ENCODE measurements at regions not wholly inside any gene's neighbourhood (a gene's known extent, or its start where the extent isn't known, plus 50 kb on each side); places are given as distances from the start of the nearest gene placed in this dataset.
A peak's percentile ranks its signal among the peaks of the same experiment; 100 is the strongest.

DNA sequence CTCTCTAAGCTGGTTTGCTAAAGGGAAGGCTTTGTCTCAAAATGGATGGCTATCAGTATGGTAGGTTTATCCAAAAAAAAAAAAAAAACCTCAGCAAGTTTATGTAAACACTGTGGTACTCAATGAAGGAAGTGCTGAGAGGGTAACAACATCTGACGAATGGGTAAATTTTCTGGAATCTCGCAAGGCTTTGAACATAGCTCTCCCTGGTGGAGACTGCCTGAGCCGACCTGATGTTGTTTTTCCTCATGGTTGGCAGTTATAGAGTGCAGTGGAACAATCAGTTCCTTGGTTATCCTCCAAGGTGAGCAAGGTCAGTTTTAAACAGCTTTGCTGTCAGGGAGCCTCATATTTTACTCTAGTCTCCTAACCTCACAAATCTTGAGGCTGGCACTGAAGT, 94.6 kb downstream of the ZPLD1 start:
- H3K4me3 ChIP-seq (ENCODE audit: low read length in 2 of 2), result no peak overlapping the region
- no peaks in the 10 kb centered on the region for H3K27me3 ChIP-seq (ENCODE audit: control insufficient read depth in 2 of 2, insufficient read depth in 1 of 2, low read length in 1 of 2)
- no peaks in the 10 kb centered on the region for H3K9me3 ChIP-seq (ENCODE audit: control insufficient read depth in 2 of 2, insufficient read depth in 1 of 2, low read length in 1 of 2)
- 86% methylated on average over 3 of the region's 3 CpGs for WGBS
- H3K4me1 ChIP-seq (ENCODE audit: control insufficient read depth in 2 of 2, insufficient read depth in 2 of 2, low read length in 2 of 2), result no peaks in the 10 kb centered on the region
- H3K36me3 ChIP-seq (ENCODE audit: control insufficient read depth in 2 of 2, insufficient read depth in 2 of 2, low read length in 1 of 2), result no peaks in the 10 kb centered on the region
- no peak for DNase-seq (ENCODE audit: low read depth in 6 of 9, low spot score in 9 of 9)
- no peak overlapping the region for H3K27ac ChIP-seq (ENCODE audit: low read depth in 1 of 2, low read length in 1 of 2)

DNA sequence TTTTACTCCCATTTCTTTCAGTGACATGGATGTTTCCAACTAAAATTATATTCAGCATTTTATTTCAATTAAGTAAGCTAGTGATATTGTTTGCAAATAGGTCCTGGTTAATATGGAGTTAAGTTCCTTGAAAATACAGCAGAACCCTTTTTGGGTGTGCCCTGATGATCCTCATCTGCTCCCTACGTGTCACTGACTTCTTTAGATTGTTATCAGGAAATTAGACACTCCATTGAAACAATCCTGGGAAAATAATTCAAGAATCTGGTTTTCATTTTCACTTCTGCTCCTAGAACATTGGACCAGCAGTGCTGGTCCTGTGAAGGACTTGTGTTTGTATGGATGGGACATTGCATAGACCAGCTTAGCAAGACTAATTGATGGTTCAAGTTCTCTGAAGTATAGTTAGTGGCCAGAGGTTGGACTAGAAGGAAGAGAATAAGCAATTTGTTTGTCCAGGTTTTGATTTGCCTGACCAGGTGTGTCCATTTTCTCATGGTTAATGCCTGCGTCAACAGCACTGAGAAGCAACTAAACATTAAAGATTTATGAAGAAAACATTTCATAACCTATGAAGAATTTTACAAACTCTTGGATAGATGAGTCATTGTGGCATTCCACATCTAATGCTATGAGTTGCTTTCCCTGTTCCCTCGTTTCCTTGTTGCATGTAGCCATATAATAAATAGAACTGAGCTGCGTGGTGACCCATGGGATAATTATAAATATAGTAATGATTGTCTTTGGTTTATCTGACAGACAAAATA, 95.8 kb downstream of the ZPLD1 start:
- WGBS, result 77% methylated on average over 4 of the region's 4 CpGs
- H3K4me1 ChIP-seq (ENCODE audit: control insufficient read depth in 2 of 2, insufficient read depth in 2 of 2, low read length in 2 of 2), result no peaks in the 10 kb centered on the region

DNA sequence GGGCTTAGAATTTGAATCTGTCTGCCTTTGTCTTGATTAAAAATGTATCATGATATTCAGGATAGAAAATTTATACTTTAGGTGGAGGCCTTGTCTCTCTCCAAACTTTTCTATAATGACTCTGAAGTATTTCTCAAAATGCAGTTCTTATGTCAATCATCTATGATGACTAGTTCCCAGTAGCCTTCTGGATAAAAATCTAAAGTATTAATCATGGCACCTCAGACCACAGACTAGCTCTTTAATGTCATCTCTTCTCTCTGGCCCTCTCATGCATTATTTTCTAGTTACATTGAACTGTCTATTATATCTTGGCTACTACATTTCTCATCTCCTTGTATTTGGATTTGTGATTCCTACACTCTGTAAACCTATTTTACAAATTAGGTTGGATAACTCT, 96.9 kb downstream of the ZPLD1 start:
- DNase-seq (ENCODE audit: low read depth in 6 of 9, low spot score in 9 of 9), result no peak
- Histone ChIP-seq H3K9me3 (ENCODE audit: control insufficient read depth in 2 of 2, insufficient read depth in 1 of 2, low read length in 1 of 2) (no peaks in the 10 kb centered on the region), H3K4me1 (ENCODE audit: control insufficient read depth in 2 of 2, insufficient read depth in 2 of 2, low read length in 2 of 2) (no peaks in the 10 kb centered on the region), H3K36me3 (ENCODE audit: control insufficient read depth in 2 of 2, insufficient read depth in 2 of 2, low read length in 1 of 2) (no peaks in the 10 kb centered on the region), H3K4me3 (ENCODE audit: low read length in 2 of 2) (no peak overlapping the region), H3K27ac (ENCODE audit: low read depth in 1 of 2, low read length in 1 of 2) (no peak overlapping the region), H3K27me3 (ENCODE audit: control insufficient read depth in 2 of 2, insufficient read depth in 1 of 2, low read length in 1 of 2) (no peaks in the 10 kb centered on the region)

More for the DNA sequence above, 95.8 kb downstream of the ZPLD1 start:
- Histone ChIP-seq H3K27ac (ENCODE audit: low read depth in 1 of 2, low read length in 1 of 2) (no peak overlapping the region), H3K27me3 (ENCODE audit: control insufficient read depth in 2 of 2, insufficient read depth in 1 of 2, low read length in 1 of 2) (no peaks in the 10 kb centered on the region), H3K36me3 (ENCODE audit: control insufficient read depth in 2 of 2, insufficient read depth in 2 of 2, low read length in 1 of 2) (no peaks in the 10 kb centered on the region), H3K4me3 (ENCODE audit: low read length in 2 of 2) (no peak overlapping the region), H3K9me3 (ENCODE audit: control insufficient read depth in 2 of 2, insufficient read depth in 1 of 2, low read length in 1 of 2) (no peaks in the 10 kb centered on the region)
- DNase-seq (ENCODE audit: low read depth in 6 of 9, low spot score in 9 of 9), result no peak

DNA sequence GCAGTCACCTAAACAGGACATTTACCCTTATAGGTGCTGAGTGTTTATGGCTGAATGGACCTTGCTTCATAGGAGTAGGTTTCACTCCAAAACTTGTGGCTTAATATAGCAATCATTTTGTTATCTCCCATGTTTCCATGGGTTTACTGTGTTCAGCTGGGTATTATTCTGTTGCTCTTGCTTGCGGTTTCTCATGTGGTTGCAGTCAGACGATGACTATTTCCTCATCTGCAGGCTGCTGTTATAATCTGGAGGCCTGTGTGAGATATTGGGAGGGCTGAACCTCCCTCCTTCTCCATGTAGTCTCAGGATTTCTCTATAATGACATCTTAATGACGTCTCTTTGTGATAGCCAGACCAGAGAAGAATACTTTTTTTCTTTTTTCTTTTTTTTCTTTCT, 98.1 kb downstream of the ZPLD1 start:
- Histone ChIP-seq H3K4me1 (ENCODE audit: control insufficient read depth in 2 of 2, insufficient read depth in 2 of 2, low read length in 2 of 2) (no peaks in the 10 kb centered on the region), H3K27ac (ENCODE audit: low read depth in 1 of 2, low read length in 1 of 2) (no peak overlapping the region), H3K27me3 (ENCODE audit: control insufficient read depth in 2 of 2, insufficient read depth in 1 of 2, low read length in 1 of 2) (no peaks in the 10 kb centered on the region), H3K9me3 (ENCODE audit: control insufficient read depth in 2 of 2, insufficient read depth in 1 of 2, low read length in 1 of 2) (no peaks in the 10 kb centered on the region), H3K4me3 (ENCODE audit: low read length in 2 of 2) (no peak overlapping the region), H3K36me3 (ENCODE audit: control insufficient read depth in 2 of 2, insufficient read depth in 2 of 2, low read length in 1 of 2) (no peaks in the 10 kb centered on the region)
- DNase-seq (ENCODE audit: low read depth in 6 of 9, low spot score in 9 of 9), result peak in 1 of 9 donors; percentile 1
- 50% methylated on average over 3 of the region's 3 CpGs for WGBS

DNA sequence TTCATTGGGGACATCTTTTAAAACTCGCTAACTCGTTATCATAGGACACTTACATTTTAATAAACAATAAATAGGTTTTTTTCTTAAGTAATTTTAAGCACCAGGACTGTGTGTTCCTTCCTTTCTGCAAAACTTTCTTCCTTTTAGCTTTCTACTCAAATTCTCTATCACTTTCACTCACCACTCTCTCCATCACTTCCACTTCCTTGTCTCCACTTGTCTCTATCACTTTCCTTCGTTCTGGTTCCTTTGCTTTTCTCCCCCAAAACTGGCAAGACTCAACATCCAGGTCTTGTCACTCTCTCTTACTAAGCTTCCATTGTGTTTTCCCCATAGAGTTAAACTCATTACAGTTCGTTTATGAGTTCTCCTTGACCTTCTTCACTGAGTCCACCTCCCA, 99.0 kb downstream of the ZPLD1 start:
- Histone ChIP-seq H3K36me3 (ENCODE audit: control insufficient read depth in 2 of 2, insufficient read depth in 2 of 2, low read length in 1 of 2) (no peaks in the 10 kb centered on the region), H3K4me3 (ENCODE audit: low read length in 2 of 2) (no peak overlapping the region), H3K27ac (ENCODE audit: low read depth in 1 of 2, low read length in 1 of 2) (no peak overlapping the region), H3K27me3 (ENCODE audit: control insufficient read depth in 2 of 2, insufficient read depth in 1 of 2, low read length in 1 of 2) (no peaks in the 10 kb centered on the region), H3K4me1 (ENCODE audit: control insufficient read depth in 2 of 2, insufficient read depth in 2 of 2, low read length in 2 of 2) (no peaks in the 10 kb centered on the region), H3K9me3 (ENCODE audit: control insufficient read depth in 2 of 2, insufficient read depth in 1 of 2, low read length in 1 of 2) (no peaks in the 10 kb centered on the region)
- DNase-seq (ENCODE audit: low read depth in 6 of 9, low spot score in 9 of 9), result no peak
- WGBS, result 91% methylated on average over 4 of the region's 4 CpGs

DNA sequence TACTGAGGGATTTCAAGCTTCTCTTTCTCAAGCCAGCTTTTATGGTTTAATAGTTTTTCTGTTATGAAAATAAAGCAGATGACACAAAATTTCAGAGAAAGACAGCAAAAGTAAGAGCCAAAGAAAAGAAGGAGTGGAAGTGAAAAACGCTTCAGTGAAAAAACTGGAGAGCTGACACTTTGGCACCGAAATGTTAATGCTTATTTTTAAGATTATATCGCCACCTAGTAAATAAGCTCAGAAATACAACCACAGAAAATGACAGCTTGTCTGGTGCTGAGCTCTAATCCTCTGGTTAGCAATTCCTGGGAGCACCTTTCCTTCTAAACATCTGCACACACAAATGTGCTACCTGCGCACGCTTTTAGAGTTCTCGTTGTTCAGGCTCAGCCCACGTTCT, 101.6 kb downstream of the ZPLD1 start:
- Histone ChIP-seq H3K4me1 (ENCODE audit: control insufficient read depth in 2 of 2, insufficient read depth in 2 of 2, low read length in 2 of 2) (no peaks in the 10 kb centered on the region), H3K36me3 (ENCODE audit: control insufficient read depth in 2 of 2, insufficient read depth in 2 of 2, low read length in 1 of 2) (no peaks in the 10 kb centered on the region), H3K27me3 (ENCODE audit: control insufficient read depth in 2 of 2, insufficient read depth in 1 of 2, low read length in 1 of 2) (no peaks in the 10 kb centered on the region), H3K9me3 (ENCODE audit: control insufficient read depth in 2 of 2, insufficient read depth in 1 of 2, low read length in 1 of 2) (no peaks in the 10 kb centered on the region), H3K4me3 (ENCODE audit: low read length in 2 of 2) (no peak overlapping the region), H3K27ac (ENCODE audit: low read depth in 1 of 2, low read length in 1 of 2) (no peak overlapping the region)
- peak in 6 of 9 donors; percentile 0 to 27 (median 5) for DNase-seq (ENCODE audit: low read depth in 6 of 9, low spot score in 9 of 9)
- 33% methylated on average over 7 of the region's 7 CpGs for WGBS

DNA sequence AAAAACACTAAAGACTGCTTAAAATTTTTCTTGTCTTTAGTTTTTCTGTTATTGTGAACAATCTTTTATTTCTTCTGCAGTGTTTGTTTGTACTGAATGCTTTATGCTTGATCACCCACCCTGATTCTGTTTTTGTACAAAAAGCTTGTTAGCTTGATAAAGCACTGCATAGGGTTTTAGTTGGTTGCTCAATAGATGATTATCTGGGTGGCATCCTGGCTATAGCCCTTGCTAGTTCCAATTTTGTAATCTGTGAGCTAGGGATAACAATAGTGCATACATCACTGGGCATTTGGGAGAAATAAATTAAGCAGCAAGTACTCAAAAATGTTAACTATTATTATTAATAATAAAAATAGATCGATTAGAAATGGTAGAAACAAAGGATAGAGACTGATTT, 102.3 kb downstream of the ZPLD1 start:
- no peak for DNase-seq (ENCODE audit: low read depth in 6 of 9, low spot score in 9 of 9)
- Histone ChIP-seq H3K4me3 (ENCODE audit: low read length in 2 of 2) (no peak overlapping the region), H3K27ac (ENCODE audit: low read depth in 1 of 2, low read length in 1 of 2) (no peak overlapping the region), H3K27me3 (ENCODE audit: control insufficient read depth in 2 of 2, insufficient read depth in 1 of 2, low read length in 1 of 2) (no peaks in the 10 kb centered on the region), H3K4me1 (ENCODE audit: control insufficient read depth in 2 of 2, insufficient read depth in 2 of 2, low read length in 2 of 2) (no peaks in the 10 kb centered on the region), H3K36me3 (ENCODE audit: control insufficient read depth in 2 of 2, insufficient read depth in 2 of 2, low read length in 1 of 2) (no peaks in the 10 kb centered on the region), H3K9me3 (ENCODE audit: control insufficient read depth in 2 of 2, insufficient read depth in 1 of 2, low read length in 1 of 2) (no peaks in the 10 kb centered on the region)
- WGBS, result 86% methylated on average over 1 of the region's 1 CpG

DNA sequence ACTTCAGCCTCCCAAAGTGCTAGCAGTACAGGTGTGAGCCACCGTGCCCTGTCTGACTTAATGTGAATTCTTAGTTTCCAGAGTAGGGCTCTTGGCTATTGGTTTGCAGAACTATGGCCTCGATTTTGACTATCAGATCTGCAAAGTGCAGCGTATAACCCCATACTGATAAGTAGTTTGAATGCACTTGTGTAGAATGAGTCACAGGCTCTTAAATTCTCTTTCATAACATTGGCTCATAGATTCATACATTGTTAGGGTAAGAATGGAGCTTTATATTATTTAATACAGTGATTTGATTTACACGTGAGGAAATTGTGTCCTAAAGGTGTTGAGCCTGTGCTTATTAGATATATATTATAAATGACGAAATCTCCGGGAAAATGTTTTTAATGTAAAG, 109.9 kb downstream of the ZPLD1 start:
- 96% methylated on average over 6 of the region's 6 CpGs for WGBS
- Histone ChIP-seq H3K27ac (ENCODE audit: low read depth in 1 of 2, low read length in 1 of 2) (no peak overlapping the region), H3K9me3 (ENCODE audit: control insufficient read depth in 2 of 2, insufficient read depth in 1 of 2, low read length in 1 of 2) (no peaks in the 10 kb centered on the region), H3K27me3 (ENCODE audit: control insufficient read depth in 2 of 2, insufficient read depth in 1 of 2, low read length in 1 of 2) (no peaks in the 10 kb centered on the region), H3K36me3 (ENCODE audit: control insufficient read depth in 2 of 2, insufficient read depth in 2 of 2, low read length in 1 of 2) (no peaks in the 10 kb centered on the region), H3K4me1 (ENCODE audit: control insufficient read depth in 2 of 2, insufficient read depth in 2 of 2, low read length in 2 of 2) (no peaks in the 10 kb centered on the region), H3K4me3 (ENCODE audit: low read length in 2 of 2) (no peak overlapping the region)
- DNase-seq (ENCODE audit: low read depth in 6 of 9, low spot score in 9 of 9), result no peak

DNA sequence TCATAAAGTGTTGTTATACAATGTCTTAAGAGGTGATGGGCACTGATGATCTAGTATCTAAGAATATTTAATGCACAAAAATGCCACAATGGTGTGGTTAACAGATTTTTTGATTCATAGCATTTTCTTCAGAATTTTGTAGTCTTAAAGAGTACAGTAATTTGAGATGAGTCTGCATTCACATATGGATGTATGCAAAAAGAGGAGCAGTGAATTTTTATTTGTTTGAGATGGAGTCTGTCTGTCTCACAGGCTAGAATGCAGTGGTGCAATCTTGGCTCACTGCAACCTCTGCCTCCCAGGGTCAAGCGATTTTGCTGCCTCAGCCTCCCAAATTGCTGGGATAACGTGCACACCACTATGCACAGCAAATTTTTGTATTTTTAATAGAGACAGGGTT, 110.5 kb downstream of the ZPLD1 start:
- Histone ChIP-seq H3K4me3 (ENCODE audit: low read length in 2 of 2) (no peak overlapping the region), H3K27ac (ENCODE audit: low read depth in 1 of 2, low read length in 1 of 2) (no peak overlapping the region), H3K27me3 (ENCODE audit: control insufficient read depth in 2 of 2, insufficient read depth in 1 of 2, low read length in 1 of 2) (no peaks in the 10 kb centered on the region), H3K9me3 (ENCODE audit: control insufficient read depth in 2 of 2, insufficient read depth in 1 of 2, low read length in 1 of 2) (no peaks in the 10 kb centered on the region), H3K36me3 (ENCODE audit: control insufficient read depth in 2 of 2, insufficient read depth in 2 of 2, low read length in 1 of 2) (no peaks in the 10 kb centered on the region), H3K4me1 (ENCODE audit: control insufficient read depth in 2 of 2, insufficient read depth in 2 of 2, low read length in 2 of 2) (no peaks in the 10 kb centered on the region)
- 93% methylated on average over 2 of the region's 2 CpGs for WGBS
- DNase-seq (ENCODE audit: low read depth in 6 of 9, low spot score in 9 of 9), result no peak
